NCI-H128 (cell line): ENCODE measurements at regions not wholly inside any gene's neighbourhood (a gene's known extent, or its start where the extent isn't known, plus 50 kb on each side); places are given as distances from the start of the nearest gene placed in this dataset.

Experiments used
- DNase-seq: peaks from one replicate; lab custom pipeline; 2025; ENCODE audit not compliant: unreplicated experiment; lab: John Stamatoyannopoulos, UW

DNA sequence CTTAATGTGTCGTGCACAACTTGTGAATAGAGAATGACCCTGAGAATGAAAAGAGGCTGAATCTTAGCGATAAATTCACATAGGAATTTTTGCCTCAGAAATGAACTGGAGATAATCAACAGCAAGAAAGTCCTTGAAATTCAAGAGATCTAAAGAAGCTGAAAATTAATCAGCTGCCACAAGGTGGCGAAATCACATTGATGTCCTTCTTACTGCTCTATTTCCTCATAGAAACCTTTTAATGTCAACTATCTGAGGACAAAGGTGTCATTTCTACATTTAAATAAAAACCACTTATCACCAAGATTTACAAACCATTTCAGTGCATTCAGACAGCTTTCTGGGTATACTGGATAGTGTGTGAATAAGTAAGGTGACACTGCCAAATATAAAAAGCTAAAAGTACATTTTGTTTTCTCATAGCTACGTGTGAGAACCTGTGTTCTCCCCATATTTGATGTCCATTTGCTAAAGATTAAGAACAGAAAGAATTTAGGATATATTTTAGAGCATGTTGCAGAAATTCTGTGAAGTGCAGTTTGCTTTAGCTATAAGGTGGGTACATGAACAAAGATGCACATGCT, 485.3 kb upstream of the PTBP2 start:
- DNase-seq, result peak; percentile 12

DNA sequence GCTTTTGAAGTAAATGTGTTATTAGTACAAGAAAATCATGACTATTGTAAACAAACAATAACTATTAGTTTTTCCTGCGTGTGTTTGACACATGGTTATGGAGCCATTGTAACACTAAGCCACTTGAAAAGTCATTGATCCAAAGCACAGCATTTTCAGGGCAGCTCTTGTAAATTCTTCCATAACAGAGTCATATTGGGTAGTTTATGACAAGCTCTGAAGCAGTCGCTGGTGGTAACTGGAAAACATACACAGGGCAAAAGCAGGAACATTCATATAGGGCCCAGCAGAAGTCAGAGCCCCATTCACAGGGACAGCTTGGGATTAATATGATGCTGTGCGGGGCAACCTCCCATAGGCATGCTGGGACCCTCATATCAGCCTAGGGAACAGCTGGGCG, 483.2 kb upstream of the PTBP2 start:
- no peak for DNase-seq

DNA sequence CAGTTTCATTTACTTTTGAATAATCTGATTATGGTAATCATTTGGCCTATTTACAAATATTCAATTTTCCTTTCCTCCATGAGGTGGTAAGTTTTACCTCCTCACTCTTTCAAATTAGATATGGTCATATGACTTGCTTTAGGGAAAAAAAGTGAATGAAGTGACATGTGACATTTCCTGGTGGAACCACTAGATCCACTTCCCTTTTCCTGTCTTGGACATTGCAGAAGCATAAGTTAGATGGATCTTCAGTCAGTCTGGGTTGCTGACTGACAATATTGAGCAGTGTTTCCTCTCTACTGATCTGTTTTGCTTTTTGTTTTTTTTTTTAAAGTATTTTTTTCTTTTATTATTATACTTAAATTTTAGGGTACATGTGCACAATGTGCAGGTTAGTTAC, 481.1 kb upstream of the PTBP2 start:
- DNase-seq, result no peak

DNA sequence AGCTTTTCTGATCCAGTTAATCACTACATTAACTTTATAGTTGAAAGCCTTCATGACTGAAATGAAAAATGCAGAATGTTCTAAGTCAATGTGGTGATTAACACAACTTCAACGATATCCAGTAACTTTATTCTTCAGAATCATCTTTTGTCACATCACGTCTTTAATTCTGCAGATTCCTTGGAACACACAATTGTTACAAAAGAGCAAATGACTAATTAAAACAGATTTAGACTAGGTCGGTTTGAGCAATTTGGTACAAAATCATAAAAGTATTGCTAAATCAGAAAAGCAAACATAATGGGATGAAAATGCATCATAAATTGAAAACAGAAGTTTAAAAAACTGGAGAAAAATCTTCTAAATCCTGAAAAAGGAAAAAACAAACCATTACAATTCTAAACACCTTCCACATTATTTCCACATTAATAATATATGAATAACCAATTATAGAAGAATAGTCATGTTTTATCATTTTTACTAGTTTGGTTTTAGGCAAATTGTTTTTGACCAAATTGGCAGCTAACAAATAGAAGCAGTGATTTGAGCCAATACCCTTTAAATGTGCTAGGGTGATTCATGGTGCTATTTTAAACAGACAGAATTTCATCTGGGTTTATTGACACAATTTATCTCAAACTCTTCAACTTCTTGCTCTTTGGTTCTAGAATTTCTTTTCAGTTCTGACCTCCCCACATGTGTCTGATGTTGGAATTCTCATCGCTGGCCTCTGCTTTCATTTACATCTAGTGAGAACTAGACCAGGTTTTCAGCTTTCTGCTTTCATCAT, 468.1 kb upstream of the PTBP2 start:
- DNase-seq, result no peak

DNA sequence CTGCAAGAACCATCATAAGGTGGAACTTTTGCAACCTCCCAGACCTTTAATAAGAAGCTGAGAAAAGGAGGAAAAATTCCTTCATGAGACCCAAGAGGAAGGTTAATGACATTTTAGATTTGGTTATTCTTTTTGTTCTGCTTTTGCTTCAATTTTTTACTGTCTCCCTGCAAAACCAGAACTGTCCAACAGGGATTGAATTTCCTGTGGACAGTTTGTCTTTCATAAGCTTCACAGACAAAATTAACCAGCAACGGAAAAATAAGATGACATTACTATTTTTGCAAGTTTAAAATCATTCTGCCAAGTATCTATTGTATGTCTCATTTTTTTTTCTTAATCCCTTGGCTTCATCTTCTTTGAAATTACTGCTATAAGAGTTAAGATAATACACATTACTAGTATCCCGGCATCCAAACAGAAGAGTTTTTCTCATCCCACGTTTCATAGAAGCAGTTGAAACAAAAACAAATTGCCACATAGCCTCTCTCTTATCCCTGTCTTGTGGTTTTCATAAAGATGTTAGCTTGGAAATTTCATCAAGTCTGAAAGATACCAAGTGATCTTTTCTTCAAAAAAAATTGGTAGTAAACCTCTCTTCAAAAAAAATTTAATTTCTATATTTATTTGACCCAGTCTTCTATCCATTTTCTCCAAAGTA, 465.3 kb upstream of the PTBP2 start:
- DNase-seq, result no peak

DNA sequence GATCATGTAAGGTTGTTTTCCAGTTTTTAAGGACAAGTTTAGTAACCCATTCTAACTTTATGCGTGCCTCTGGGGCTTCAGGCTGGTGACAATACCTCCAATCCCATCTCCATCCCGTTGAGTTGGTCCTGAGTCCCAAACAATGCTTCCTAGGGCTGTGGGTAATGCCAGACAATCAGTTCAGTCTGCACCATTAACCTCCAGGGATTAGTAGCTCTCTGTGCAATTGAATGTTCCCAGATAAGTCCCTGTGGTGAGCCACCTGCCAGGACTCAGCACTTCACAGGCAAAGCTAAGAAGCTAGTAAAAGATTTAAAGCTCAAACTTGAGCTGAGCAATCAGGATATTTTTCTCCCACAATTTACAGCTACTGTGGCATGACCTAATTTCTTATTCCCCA, 462.2 kb upstream of the PTBP2 start:
- no peak for DNase-seq

DNA sequence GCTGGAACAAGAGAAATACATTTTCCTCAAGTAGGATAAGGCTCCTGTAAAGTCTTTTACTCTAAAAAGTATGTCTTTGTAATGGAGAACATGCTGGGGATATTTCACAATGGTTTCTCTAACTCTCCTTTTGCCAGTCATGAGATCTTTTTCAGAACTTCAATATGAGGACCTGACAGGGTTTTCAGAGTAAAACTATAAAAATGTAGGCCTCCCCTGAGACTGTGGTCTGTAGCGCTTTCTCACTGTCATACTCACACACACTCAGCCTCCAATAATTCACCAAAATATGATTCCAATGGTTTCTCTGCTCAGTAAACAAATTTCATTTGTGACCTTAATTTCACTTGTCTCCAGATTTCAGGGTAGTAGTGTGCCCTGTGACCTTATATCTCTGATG, 440.1 kb upstream of the PTBP2 start:
- no peak for DNase-seq

DNA sequence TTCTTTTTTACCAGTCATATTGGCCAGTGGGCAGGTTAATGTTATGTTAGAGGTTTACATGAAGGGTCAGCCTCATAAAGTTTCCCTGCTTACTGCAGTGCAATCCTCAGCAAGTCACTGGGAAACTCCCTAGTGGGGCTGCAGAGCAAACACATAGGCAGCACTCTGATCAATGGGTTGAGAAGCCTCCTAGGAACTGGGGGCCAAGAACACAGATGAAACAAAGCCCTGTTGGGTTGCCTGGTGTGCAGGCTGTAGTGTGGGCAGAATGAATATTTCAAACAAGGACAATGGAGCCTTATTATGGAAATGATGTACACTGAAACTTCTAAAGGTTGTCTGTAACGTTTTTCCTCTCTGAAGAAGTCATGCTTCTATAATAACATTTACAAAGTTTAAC, 431.6 kb upstream of the PTBP2 start:
- DNase-seq, result no peak

DNA sequence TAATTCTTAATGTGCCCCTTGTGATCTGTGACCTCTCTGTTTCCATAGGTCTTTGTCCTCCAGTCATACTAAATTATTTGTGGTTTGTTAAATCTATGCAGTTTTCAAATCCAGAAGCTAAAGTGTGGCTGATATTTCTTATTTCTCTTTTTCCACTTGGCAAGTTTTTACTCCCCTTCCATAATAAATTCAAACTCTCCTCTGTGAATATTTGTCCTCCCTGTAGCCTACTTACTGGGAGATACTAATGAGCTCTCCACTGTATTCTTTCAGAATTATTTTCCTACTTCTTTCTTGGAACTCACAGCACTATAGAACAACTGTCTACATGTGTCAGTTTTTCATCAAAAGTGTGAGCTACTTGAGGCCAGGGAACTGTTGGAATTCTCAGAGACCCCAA, 430.8 kb upstream of the PTBP2 start:
- no peak for DNase-seq

DNA sequence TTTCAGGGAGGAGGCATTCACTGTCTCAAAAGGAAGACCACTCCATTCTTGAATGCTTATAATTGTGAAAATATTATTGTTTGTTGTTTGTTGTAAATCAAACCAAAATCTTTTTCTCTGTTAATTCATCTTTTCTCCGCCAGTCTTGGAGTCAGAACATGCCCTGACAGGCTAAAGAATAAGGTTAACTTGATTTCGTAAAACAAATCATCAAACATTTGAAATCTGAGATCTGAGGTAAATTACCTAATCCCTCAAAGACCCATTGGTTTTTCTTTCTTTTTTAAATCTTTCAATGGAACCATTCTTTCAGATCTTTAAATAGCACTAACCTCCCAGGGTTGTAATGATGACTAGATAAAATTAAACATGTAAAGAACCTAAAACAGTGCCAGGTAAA, 430.1 kb upstream of the PTBP2 start:
- DNase-seq, result no peak

DNA sequence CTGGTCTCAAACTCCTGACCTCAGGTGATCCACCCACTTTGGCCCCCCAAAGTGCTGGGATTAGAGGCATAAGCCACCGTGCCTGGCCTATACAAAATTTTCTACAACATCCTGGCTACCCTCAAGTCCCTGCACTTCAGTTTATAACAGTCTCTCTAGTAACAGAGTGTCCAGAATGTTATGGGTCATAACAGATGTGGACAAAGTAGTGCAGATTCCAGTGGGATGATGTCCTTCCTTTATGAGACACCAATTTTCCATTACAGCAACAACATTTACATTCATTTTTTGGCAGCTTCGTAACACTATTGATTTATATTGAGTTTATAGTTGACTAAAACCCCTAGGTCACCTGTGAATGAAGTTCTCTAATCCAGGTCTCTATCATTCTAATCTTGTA, 429.4 kb upstream of the PTBP2 start:
- no peak for DNase-seq

DNA sequence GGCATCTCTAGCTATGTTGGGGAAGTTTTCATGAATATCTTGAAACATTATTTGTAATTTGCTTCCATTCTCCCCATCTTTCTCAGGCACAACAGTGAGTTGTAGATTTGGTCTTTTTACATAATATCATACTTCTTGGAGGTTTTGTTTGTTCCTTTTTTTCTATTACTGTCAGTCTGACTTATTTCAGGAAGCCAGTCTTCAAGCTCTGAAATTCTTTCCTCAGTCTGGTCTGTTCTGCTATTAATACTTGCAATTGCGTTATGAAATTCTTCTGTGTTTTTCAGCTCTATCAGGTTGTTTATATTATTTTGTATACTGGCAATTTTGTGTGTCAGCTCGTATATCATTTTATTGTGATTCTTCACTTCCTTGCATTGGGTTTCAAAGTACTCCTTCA, 424.6 kb upstream of the PTBP2 start:
- DNase-seq, result no peak

DNA sequence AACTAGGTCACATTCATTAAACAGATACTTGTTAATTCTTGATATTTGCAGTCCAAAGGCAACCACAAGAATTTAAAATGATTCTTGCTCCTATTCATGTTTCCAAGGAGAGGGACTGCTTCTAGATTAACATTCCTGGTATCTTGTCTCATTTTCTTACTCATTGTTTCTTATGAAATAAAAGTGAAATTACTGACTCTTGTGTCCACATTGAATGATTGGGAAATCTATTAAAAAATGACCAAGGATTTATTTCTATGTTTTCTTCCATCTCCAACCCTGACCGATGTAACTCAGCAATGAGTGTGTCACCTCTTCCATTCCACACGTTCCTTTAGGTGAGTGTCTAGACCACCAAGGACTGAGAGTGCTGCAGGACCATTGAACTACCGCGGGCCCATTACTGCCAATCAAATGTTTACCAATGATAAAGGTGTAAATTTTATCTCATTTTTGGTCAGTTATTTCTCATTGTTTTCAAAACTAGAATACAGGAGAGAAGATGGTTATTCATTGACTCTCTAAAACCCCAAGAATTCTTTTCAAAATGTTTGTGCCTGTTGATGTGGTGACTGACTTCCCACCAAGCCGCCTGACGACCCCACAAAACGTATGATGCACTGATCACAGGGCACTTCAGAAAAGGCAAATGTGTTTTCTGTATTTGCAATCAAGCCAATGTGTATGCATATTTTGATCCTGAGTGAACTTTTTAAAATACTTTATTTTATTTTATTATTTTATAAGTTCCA, 414.6 kb upstream of the PTBP2 start:
- DNase-seq, result no peak

DNA sequence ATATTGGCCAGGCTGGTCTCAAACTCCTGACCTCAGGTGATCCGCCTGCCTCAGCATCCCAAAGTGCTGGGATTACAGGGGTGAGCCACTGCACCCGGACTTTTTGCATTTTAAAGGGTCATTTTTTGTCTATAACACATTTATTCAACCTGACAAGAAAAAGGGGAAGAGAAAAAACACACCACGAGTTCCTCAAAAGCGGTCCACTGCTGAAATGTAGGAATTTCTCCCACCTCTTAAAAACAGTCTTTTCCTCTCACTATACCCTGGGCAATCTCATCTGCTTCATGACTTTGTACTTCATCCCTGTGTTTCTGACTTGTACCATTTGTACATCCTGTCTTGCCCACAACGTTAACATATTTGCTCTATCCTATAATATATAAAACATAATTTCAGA, 413.3 kb upstream of the PTBP2 start:
- DNase-seq, result no peak

DNA sequence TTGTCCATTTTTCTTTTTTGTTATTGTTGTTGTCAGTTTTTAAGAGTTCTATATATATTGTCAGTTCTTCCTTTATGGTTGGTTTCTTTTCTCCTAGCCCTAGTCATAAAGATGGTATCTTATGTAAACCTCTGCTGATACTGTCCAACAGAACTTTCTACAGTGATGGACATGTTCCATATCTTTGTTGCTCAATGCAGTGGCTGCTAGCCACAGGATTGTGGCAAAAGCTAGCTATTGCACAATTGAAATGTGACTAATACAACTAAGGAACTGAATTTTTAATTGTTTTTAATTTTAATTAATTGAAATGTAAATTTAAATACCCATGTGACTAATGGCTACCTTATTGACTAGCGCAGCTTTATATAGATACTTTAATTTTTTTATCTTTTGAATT, 411.8 kb upstream of the PTBP2 start:
- no peak for DNase-seq

DNA sequence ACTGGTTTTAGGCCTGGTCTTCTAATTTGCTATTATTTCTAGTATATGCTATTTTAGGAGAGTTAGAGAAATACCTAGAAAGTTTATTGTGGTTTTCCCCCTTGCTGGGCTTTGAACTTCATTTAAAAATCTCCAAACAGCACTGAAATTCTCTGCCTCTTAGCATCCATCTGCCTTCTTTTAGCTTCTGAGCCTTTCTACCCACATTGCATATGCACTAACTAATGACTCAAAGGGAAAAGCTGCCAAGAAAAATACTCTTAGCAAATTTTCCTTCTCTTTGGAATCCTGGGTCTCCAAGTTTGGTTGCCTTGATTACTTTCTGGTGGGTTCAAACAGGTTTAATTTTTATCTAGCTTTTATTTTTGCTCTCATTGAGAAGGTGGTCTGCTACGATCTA, 408.4 kb upstream of the PTBP2 start:
- no peak for DNase-seq

DNA sequence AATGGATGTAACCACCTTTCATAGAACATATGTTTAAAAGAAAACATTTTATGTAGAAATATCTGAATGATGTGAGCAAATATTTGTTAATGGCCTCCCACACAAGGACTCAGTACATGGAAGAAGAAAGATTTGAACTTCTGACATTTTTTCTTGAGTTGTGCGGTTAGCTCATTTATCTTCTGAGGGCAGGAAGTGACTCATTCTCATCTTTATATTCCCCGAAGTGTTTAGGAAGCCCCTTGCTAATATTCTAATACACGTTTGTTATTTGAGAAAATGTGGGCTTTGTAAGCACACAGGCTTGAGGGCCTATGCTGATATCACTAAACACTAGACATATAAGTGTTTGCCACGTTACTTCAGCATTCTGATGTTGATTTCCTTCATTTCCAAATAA, 392.5 kb upstream of the PTBP2 start:
- DNase-seq, result no peak

DNA sequence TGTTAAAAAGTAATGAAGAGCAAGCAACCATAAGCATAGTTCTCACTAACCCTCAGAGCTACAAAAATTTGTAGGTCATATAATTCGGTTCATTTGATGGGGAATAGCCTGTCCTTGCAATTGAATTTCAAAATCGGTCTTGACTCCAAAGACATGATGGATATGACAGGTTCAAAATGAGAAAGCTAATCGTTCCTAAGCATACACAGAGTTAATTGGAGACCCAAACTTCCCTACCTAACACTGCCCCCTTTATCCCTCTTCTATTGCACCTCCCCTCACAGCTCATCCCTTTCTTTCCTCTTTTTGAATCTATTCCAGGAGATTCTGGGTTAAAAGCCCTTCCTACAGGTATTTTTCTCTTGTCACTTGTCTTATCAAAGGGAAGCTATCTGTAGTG, 390.0 kb upstream of the PTBP2 start:
- DNase-seq, result no peak

DNA sequence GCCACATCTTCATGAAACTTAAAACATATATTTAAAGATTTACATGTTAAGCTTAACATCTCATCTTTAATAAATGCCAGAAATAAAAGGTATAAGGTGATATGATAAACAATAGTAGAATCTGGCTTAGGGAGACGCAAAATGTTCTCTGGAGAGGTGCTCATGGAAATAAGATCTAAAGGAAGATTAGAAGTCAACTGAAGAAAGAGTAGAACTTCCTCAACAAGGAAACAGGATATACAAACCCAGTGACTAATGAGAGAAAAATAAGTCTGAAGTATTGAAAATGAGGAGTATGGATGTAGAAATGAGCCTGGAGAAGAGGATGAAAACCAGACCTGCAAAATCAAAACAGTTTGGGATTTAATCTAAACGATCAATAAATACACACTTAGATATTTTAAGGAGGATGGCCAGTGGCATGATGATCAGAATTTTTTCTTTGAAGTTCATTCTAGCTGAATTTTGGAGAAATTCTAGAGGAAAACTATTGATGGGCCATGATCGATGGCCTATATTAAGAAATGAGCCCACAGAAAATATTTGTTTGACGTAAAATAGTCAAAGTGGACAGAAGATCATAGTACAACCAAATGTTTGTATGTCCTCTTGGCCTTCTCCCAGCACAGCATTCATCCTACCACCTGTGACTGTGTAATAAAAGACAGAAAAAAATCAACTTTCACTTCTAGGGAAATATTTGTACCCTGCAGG, 387.9 kb upstream of the PTBP2 start:
- no peak for DNase-seq

DNA sequence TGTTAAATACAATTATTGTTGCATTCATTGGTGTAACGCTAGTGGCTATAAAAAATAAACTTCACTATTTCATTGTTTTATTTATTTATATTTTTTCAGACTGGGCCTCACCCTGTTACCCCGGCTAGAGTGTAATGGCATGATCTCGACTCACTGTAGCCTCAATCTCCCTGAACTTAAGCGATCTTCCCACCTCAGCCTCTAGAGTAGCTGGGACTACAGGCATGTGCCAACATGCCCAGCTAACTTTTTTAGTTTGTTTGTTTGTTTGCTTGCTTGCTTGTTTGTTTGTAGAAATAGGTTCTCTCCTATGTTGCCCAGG, 387.4 kb upstream of the PTBP2 start:
- DNase-seq, result no peak

DNA sequence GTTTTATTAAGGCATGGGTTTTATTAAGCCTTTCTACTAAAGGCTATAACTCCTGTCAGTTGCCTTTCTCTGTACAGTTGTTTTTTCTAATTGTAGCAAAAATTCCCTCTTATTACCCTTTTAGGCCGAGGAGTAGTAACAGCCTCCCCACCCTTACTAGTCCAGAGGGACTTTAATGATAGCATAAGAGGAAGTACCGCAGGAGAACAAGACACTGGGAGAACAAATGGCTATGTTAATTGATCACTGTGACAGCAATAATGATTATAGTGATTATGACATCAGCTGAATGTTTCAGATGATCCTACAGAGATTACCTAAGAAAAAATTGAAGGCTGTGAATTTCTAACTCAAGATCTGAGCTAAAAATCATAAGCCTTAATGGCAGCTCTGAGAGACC, 383.0 kb upstream of the PTBP2 start:
- DNase-seq, result no peak
